NCI-H82 treated with DMSO at 0.1 percent for 48 hours (cell line): ENCODE measurements at regions not wholly inside any gene's neighbourhood (a gene's known extent, or its start where the extent isn't known, plus 50 kb on each side); places are given as distances from the start of the nearest gene placed in this dataset.

Source experiments
- DNase-seq: peaks from one replicate; lab custom pipeline; 2025; ENCODE audit not compliant: unreplicated experiment; lab: John Stamatoyannopoulos, UW

DNA sequence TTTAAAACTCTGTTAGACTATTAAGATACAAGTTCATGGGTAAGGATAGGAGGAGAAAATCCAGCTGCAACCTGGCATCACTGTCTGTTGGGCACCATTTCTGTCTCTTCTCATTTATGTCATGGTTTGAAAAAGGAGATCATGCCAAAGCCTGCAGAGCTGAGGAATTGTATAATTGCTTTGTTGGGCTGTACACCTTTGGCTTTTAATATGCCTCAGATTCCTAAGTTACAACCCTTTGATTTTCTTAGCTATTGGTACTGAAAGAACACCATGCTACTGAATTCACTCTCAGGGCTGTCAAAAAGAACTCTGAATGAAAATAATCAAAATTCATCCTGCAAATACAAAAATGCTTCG, 174.3 kb downstream of the ACKR3 start:
- DNase-seq = no peak

GRCh38 chr2:236744281-236744705, 174.7 kb downstream of the ACKR3 start:
- DNase-seq = no peak

- no peak for DNase-seq
Observed at GRCh38 chr2:236744716-236745115, 175.1 kb downstream of the ACKR3 start.

DNA sequence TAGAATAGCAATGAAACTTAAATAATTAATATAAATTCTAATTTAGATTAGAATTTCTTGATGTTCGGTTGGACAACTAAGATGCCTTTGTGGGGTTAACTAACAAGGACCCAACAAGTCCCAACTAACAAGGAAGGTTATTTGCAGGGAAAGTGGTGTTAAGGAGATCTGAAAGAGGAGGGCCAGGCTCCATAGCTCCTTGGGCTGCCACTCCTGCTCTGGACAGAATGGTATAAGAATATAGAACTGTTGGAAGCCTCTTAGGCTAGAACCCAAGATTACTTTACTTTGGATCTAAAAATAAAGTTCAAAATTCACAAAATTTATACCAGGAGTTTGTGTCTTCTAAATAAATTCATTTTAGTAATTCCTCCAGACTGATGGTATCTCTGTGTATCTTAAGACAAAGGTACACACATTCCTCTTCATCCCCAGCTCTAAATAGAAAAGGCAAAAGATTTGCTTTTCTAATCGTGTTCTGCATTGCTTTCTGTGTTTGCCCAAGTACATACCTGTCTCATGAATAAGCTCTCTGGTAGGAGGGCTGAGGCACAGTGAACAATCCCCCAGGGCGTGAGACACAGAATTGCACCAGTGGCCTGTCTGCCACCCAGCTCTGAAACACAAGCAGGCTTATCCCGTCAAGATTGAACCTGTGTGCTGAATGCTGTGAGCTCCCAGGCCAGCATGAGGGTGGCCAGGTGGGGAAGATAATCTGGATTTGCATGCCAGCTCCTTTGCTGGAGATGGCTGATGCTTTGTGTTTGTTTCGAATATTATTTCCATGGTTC, 176.0 kb downstream of the ACKR3 start:
- DNase-seq = peak; percentile 66

- no peak for DNase-seq
Observed at GRCh38 chr2:236746833-236747232, 177.2 kb downstream of the ACKR3 start.

- peak; percentile 19 for DNase-seq
Observed at GRCh38 chr2:236747426-236747825, 177.8 kb downstream of the ACKR3 start.

- DNase-seq = no peak
Observed at GRCh38 chr2:236747925-236748324, 178.3 kb downstream of the ACKR3 start.

DNA sequence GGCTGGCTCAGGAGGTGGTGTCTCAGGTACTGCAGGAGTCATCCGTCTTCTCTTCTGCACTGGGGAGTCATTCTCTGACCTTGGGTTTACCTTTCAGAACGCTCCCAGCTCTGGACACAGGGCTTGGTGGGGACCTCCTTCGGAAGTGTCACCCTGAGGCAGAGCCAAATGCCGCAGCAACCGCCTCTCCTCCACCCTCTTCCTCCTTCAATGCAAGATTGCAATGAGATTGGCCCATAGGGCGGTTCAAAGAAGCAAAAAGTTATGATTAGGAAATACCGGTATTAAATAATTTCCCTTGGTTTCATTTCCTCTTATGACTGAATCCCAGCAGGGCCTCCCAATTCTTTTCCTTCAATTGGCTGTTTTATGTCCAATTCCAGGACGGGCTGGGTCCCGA, 178.8 kb downstream of the ACKR3 start:
- no peak for DNase-seq

GRCh38 chr2:236748801-236749200, 179.2 kb downstream of the ACKR3 start:
- DNase-seq = no peak

DNA sequence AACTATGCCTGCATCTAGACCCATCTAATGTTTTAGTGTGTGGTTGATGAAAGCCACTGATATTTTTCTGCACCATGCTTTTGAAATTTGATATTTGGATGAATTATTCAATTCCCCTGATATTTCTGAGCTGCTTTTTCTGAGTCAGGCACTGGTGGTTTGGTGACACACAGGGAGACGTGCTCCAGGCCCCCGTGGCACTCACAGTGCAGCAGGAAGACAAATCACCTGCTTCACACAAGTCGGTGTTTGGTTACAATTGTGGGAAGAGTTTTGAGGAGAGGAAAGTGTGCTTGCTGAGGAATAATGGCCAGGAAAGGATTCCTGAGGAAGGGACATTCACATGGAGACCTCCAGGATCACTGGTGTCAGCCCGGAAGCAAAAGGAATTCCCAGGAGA, 179.7 kb downstream of the ACKR3 start:
- no peak for DNase-seq

DNA sequence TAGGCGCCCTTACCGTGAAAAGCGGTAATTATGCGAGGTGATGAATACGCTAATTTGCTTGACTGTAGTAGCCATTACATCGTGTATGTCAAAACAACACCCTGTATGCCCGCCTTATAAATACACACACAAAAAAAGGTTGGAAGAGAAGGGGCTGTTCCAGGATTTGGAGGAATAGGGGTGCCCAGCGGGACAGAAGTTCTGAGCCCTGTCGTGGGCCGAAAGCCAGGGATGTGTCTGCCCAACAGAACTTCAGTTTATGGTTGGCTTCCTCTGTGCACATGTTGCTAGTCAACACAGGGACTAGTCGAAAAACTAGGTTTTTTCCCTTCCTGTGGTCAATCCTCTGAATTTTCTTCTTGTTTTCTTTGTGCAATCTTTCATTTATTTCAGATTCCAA, 182.5 kb downstream of the ACKR3 start:
- DNase-seq = no peak

DNA sequence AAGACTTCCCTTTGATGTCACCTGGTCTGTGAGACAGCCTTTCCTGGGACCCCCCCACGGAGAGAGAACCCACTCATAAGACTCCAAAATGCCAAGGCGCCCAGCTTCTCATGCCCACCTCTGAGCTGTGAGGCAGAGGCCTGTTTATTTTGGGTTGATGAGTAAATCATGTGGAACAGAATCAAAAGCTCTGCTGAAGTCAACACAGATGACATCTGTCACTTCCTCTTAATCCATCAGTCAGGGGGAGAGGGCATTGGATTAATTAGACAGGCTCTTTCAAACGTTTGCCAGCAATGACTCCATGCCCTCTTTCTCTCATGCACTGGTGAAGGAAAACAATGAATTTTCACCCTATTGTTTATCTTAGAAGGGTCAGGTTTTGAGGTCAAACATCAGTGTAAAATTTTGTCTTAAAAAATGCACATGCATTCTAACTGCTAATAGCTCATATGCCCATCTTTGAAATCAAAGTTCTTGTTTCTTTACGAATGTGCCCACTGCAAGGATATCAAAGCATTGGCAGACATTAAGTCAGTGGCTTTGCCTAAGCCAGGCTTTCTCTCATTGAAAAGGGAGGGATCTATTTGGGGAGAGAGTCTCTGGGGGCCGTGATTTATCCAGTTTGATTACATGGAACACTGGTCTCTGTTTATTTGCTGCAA, 184.1 kb downstream of the ACKR3 start:
- peak; percentile 65 for DNase-seq

DNA sequence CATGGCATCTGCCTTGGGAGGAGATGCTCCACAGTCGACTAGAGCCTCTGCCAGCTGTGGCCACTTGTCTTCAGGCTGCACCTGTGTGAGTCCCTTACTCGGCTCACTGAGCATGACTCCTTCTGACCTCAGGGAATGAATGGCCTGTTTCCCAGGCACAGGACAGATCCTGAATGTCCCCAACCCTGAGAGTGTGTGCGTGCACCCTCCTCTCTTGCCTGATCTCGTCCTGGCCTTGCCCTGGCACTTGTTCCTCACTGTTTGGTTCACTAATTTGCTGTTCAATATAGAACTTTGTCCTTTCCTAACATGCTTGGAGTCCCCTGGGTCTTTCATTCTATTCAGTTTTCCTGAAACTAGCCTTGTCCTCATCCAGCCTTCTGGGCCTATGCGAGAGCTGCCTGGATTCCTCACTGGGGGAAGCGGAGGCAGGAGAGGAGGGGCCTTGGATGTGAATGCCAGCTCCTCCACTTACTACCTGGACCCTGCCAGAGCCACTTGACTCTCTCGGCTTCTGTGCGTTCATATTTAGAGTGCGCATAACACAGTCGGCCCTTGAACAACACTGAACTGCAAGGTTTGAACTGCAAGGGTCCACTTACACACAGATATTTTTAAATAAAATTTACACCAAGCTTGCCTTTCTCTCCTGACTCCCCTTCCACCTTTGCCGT, 184.8 kb downstream of the ACKR3 start:
- DNase-seq = no peak

DNA sequence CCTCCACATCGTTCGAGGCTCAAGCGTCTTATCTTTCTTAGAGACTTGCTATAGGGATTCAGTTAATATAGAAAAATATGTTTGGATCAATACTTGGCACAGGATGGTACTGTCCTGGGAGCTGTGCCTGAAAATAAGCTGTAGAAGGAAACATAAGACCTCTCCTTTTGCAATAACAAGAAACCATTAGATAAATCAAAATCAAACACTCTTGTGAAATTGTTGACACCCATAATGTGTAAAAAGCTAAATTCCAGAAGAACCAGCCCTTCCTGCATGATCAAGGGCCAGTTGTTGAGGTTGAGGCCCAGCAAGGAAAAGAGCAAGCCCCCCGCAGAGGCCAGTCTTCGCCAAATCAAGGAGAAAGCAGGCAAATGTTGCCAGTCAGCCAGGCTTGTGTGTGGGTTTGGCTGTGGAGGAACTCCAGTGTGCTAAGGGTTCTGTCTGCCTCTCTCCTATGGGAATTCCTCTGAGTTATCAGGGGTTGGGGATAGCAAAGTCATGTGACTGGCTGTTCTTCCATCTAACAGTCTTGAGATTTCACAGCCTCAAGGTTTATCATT, 185.7 kb downstream of the ACKR3 start:
- no peak for DNase-seq

DNA sequence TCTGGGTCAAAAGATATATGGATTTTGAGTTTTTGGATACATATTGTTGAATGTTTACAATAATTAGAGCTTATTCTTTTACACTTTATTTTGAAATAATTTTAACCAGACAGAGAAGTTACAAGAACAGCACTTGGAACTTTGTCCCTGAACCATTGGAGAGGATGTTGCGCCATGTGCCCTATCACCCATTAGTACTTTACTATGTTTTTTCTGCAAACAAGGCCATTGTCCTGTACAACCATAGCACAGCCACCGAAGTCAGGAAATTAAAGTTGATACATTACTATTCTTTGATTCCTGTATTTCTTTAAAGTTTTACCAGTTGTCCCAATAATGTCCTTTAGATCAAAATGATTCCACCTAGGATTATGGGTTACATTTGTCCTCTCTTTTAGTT, 188.8 kb downstream of the ACKR3 start:
- no peak for DNase-seq

GRCh38 chr2:236760246-236760645, 190.6 kb downstream of the ACKR3 start:
- no peak for DNase-seq

- DNase-seq = no peak
Observed at GRCh38 chr2:236761358-236761757, 191.7 kb downstream of the ACKR3 start.

DNA sequence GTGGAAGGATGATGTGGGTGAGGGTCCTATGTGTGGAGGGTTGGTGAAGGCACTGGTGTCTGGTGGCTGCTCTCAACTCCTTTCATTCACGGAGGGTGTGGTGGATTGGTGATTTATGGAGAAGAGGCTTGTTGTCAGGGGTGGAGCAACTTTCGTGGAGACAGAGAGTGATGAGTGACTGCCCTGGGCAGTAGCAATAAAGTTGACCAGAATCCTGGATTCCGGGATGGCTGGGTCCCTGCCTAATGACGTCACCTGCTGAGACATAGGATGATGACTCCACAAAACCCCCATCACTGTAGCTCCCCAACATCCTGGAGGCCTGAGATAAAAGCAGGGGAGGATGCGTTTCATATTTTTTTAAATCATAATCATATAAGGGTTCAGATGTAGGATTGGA, 193.0 kb downstream of the ACKR3 start:
- no peak for DNase-seq

DNA sequence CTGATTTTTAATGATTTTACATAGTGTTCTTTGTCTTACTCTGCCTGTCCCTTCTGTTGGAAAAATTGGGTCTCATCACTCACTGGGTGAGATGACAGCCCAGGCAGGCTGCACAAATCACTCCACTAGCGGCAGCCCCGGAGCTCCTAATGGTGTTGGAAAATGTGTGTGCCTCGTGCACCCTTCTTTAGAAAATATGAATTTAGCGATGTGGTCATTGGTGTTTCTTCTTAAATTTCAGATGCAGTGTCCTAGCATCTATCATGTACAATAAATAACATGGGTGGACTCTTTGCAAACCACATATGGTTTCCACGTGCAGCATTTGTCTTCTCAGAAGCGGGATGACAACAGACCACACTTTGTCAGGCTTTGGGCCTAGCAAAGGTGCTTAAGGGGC, 194.2 kb downstream of the ACKR3 start:
- no peak for DNase-seq

DNA sequence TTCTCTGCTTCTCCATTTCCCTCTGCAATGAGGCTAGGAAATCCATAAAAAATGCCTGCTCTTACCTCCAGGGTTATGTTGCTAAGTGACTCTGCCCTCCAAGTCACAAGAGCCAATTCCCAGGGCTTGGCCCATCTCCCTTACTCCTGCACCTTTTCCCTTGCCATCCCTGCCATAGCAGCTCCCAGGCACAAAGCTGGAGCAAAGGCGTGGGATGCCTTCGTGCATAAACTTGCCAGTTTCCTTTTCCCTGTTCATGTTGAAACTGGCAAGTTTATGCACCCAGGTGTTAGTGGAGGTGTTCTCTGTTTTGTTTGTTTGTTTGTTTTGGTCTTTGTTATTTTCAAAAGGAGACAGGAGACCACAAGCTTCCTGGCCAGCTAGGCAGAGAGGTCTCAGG, 195.1 kb downstream of the ACKR3 start:
- DNase-seq = no peak

- DNase-seq = peak; percentile 51
Observed at GRCh38 chr2:236765478-236765877, 195.9 kb downstream of the ACKR3 start.

GRCh38 chr2:236766850-236767249, 197.2 kb downstream of the ACKR3 start:
- no peak for DNase-seq
